ENCODE measurements at regions not wholly inside any gene's neighbourhood (a gene's known extent, or its start where the extent isn't known, plus 50 kb on each side); places are given as distances from the start of the nearest gene placed in this dataset.

DNA sequence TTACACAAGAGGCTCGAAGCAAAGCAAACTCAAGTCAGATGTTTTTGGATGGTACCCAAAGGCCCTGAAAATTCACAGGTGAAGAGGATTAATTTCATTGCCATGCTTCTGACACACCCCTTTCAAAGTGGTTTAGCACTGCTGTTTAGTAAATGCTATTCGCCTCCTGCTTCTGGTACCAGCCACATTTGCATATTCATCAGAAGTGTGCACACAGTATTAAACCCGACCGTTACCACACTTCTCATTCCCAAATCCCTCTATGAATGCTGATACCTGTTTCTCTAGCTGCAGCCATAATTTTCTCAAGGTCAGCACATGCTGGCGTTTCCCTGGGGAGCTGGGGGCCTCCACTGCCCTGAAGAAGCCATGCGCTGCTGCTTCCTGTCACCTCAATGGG lies 179.8 kb upstream of the DAB1 start (continued):
- TF ChIP-seq SUZ12 (IDR thresholded peaks at IDR 0.05; ENCODE audit: unreplicated experiment) (no peak), ZNF622 (IDR thresholded peaks at IDR 0.05) (no peak), SREBF2 (IDR thresholded peaks at IDR 0.05; ENCODE audit: low read length) (no peak), RELA (IDR thresholded peaks at IDR 0.05; ENCODE audit: borderline replicate concordance, partially characterized antibody) (no peak), SMAD1 (IDR thresholded peaks at IDR 0.05; ENCODE audit: low read depth, partially characterized antibody) (no peak)
- TF ChIP-seq, protein P1, sequence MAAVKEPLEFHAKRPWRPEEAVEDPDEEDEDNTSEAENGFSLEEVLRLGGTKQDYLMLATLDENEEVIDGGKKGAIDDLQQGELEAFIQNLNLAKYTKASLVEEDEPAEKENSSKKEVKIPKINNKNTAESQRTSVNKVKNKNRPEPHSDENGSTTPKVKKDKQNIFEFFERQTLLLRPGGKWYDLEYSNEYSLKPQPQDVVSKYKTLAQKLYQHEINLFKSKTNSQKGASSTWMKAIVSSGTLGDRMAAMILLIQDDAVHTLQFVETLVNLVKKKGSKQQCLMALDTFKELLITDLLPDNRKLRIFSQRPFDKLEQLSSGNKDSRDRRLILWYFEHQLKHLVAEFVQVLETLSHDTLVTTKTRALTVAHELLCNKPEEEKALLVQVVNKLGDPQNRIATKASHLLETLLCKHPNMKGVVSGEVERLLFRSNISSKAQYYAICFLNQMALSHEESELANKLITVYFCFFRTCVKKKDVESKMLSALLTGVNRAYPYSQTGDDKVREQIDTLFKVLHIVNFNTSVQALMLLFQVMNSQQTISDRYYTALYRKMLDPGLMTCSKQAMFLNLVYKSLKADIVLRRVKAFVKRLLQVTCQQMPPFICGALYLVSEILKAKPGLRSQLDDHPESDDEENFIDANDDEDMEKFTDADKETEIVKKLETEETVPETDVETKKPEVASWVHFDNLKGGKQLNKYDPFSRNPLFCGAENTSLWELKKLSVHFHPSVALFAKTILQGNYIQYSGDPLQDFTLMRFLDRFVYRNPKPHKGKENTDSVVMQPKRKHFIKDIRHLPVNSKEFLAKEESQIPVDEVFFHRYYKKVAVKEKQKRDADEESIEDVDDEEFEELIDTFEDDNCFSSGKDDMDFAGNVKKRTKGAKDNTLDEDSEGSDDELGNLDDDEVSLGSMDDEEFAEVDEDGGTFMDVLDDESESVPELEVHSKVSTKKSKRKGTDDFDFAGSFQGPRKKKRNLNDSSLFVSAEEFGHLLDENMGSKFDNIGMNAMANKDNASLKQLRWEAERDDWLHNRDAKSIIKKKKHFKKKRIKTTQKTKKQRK (IDR thresholded peaks at IDR 0.05; ENCODE audit: low read depth, low read length) = no peak

DNA sequence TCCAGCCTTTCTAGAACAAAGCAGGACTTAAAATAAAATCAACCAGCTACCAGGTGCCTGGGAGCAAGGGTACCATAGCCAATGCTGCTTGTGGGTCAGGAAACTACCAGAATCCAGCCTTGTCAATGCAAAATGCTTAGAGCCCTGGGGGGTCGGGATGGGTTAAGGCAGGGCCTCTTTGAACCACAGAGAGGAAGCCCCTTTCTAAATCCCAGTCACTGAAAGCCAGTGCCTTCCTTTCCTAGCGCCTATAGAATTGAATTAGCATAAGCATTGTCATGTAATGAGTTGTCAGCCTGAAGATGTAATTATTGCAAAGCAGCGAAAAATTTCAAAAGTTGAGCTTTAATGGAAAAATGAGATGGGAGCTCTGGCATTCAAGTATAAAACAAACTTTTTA lies 176.6 kb upstream of the DAB1 start:
- 15% methylated on average over 3 of the region's 3 CpGs for WGBS (ENCODE audit: insufficient coverage, insufficient replicate concordance, low lambda C conversion rate, missing lambda C conversion rate)
- no peak for TF ChIP-seq ZNF384 (IDR thresholded peaks at IDR 0.05; ENCODE audit: borderline replicate concordance, low read depth, low read length)
- no peak for TF ChIP-seq SMAD5 (IDR thresholded peaks at IDR 0.05; ENCODE audit: low read depth)
- TF ChIP-seq FOXM1 (IDR thresholded peaks at IDR 0.05; ENCODE audit: low read depth, low read length) = no peak
- no peak for TF ChIP-seq EED (IDR thresholded peaks at IDR 0.05; ENCODE audit: low read depth)
- no peak for TF ChIP-seq MYC (IDR thresholded peaks at IDR 0.05; ENCODE audit: insufficient read depth, insufficient read length, insufficient replicate concordance, low read length, severe bottlenecking)
- TF ChIP-seq BACH1 (IDR thresholded peaks at IDR 0.05; ENCODE audit: borderline replicate concordance) = no peak
- TF ChIP-seq, protein P2, sequence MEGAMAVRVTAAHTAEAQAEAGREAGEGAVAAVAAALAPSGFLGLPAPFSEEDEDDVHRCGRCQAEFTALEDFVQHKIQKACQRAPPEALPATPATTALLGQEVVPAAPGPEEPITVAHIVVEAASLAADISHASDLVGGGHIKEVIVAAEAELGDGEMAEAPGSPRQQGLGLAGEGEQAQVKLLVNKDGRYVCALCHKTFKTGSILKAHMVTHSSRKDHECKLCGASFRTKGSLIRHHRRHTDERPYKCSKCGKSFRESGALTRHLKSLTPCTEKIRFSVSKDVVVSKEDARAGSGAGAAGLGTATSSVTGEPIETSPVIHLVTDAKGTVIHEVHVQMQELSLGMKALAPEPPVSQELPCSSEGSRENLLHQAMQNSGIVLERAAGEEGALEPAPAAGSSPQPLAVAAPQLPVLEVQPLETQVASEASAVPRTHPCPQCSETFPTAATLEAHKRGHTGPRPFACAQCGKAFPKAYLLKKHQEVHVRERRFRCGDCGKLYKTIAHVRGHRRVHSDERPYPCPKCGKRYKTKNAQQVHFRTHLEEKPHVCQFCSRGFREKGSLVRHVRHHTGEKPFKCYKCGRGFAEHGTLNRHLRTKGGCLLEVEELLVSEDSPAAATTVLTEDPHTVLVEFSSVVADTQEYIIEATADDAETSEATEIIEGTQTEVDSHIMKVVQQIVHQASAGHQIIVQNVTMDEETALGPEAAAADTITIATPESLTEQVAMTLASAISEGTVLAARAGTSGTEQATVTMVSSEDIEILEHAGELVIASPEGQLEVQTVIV (IDR thresholded peaks at IDR 0.05; ENCODE audit: borderline replicate concordance, partially characterized antibody) = no peak
- TF ChIP-seq, protein P3, sequence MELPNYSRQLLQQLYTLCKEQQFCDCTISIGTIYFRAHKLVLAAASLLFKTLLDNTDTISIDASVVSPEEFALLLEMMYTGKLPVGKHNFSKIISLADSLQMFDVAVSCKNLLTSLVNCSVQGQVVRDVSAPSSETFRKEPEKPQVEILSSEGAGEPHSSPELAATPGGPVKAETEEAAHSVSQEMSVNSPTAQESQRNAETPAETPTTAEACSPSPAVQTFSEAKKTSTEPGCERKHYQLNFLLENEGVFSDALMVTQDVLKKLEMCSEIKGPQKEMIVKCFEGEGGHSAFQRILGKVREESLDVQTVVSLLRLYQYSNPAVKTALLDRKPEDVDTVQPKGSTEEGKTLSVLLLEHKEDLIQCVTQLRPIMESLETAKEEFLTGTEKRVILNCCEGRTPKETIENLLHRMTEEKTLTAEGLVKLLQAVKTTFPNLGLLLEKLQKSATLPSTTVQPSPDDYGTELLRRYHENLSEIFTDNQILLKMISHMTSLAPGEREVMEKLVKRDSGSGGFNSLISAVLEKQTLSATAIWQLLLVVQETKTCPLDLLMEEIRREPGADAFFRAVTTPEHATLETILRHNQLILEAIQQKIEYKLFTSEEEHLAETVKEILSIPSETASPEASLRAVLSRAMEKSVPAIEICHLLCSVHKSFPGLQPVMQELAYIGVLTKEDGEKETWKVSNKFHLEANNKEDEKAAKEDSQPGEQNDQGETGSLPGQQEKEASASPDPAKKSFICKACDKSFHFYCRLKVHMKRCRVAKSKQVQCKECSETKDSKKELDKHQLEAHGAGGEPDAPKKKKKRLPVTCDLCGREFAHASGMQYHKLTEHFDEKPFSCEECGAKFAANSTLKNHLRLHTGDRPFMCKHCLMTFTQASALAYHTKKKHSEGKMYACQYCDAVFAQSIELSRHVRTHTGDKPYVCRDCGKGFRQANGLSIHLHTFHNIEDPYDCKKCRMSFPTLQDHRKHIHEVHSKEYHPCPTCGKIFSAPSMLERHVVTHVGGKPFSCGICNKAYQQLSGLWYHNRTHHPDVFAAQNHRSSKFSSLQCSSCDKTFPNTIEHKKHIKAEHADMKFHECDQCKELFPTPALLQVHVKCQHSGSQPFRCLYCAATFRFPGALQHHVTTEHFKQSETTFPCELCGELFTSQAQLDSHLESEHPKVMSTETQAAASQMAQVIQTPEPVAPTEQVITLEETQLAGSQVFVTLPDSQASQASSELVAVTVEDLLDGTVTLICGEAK (IDR thresholded peaks at IDR 0.05; ENCODE audit: borderline replicate concordance) = no peak
- TF ChIP-seq BRCA1 (IDR thresholded peaks at IDR 0.05; ENCODE audit: low read depth, low read length) = no peak

More for the DNA sequence above, 176.6 kb upstream of the DAB1 start:
- Histone ChIP-seq H3K79me2 (ENCODE audit: control insufficient read depth, insufficient read depth, low read length) (no peaks in the 10 kb centered on the region), H3K27ac (ENCODE audit: control insufficient read depth, insufficient read depth) (no peak overlapping the region), H3K4me2 (ENCODE audit: control insufficient read depth, insufficient read depth) (no peak overlapping the region), H3K4me3 (no peak overlapping the region), H3K9ac (ENCODE audit: control insufficient read depth, insufficient read depth, low read length) (no peak overlapping the region), H3K27me3 (replicated peaks in 1 of 2; ENCODE audit: control insufficient read depth in 2 of 2, insufficient read depth in 2 of 2, low read length in 1 of 2) (no peaks in the 10 kb centered on the region; a peak in 1 of 4 replicates), H2AFZ (ENCODE audit: control insufficient read depth, low read depth, low read length) (no peak overlapping the region), H3K4me1 (ENCODE audit: control insufficient read depth, insufficient read depth, low read length) (no peaks in the 10 kb centered on the region), H3K36me3 (ENCODE audit: control insufficient read depth in 2 of 2, insufficient read depth in 2 of 2, low read length in 1 of 2) (no peaks in the 10 kb centered on the region), H3K9me3 (replicated peaks; ENCODE audit: control insufficient read depth, insufficient read depth, low read length) (no peaks in the 10 kb centered on the region), H4K20me1 (ENCODE audit: control insufficient read depth, insufficient read depth) (no peaks in the 10 kb centered on the region)
- ATAC-seq = no peak
- ChIA-PET POLR2A (no interaction called here), SMC1A (ENCODE audit: uncharacterized antibody, unreplicated experiment) (no interaction called here), CTCF (no interaction called here), RAD21 (ENCODE audit: unreplicated experiment) (no interaction called here)
- no TSS peak for BruUV-seq (replicated peaks)
- in situ Hi-C loops (cut with MboI) = no loop called here
- FAIRE-seq = no peak
- intact Hi-C loops (cut with micrococcal nuclease; ENCODE audit: unreplicated experiment) = no loop called here
- no peak for DNase-seq (ENCODE audit: low read depth, low spot score)

Data from GM12878 (cell line).